OCI-LY1 (cell line): ENCODE measurements at regions not wholly inside any gene's neighbourhood (a gene's known extent, or its start where the extent isn't known, plus 50 kb on each side); places are given as distances from the start of the nearest gene placed in this dataset.

Experiments used
- H2AFZ ChIP-seq: fragments of 200-600 bp; sonication (generic), shearing (Covaris generic); 2 replicates; pipeline ENCODE4 v1.6.0; 2014; ENCODE audit warnings: antibody characterized with exemption, mild to moderate bottlenecking, low read length
- H3F3A ChIP-seq: fragments of 200-600 bp; sonication (generic), shearing (Covaris generic); 2 replicates; pipeline ENCODE4 v1.6.0; 2014; ENCODE audit warnings: mild to moderate bottlenecking, antibody characterized with exemption, low read length, moderate library complexity; ENCODE audit not compliant: insufficient read depth
- H3K27ac ChIP-seq: fragments of 200-600 bp; sonication (generic); 2 replicates; pipeline ENCODE4 v1.5.1; 2014; ENCODE audit warnings: low read length, mixed run types, mild to moderate bottlenecking, low read depth; ENCODE audit not compliant: poor library complexity, severe bottlenecking
- H3K27me3 ChIP-seq: fragments of 200-600 bp; sonication (generic); 2 replicates; pipeline ENCODE4 v1.6.0; 2014; ENCODE audit warnings: antibody characterized with exemption, mild to moderate bottlenecking, low read length, moderate library complexity; ENCODE audit not compliant: insufficient read depth
- H3K36me3 ChIP-seq: fragments of 200-600 bp; sonication (generic); 2 replicates; pipeline ENCODE4 v1.6.1; 2014; ENCODE audit warnings: mild to moderate bottlenecking, antibody characterized with exemption, low read length, moderate library complexity, mixed read lengths; ENCODE audit not compliant: insufficient read depth
- H3K4me1 ChIP-seq: fragments of 200-600 bp; sonication (generic); 2 replicates; pipeline ENCODE4 v1.5.1; 2014; ENCODE audit warnings: mild to moderate bottlenecking, low read length, moderate library complexity; ENCODE audit not compliant: insufficient read depth, severe bottlenecking
- H3K4me2 ChIP-seq: fragments of 200-600 bp; sonication (generic), shearing (Covaris generic); 2 replicates; pipeline ENCODE4 v1.6.1; 2014; ENCODE audit warnings: low read length
- H3K4me3 ChIP-seq: fragments of 200-600 bp; sonication (generic); 2 replicates; pipeline ENCODE4 v1.5.1; 2014; ENCODE audit warnings: low read length, low read depth, mild to moderate bottlenecking, mixed read lengths; ENCODE audit not compliant: poor library complexity, severe bottlenecking
- H3K79me2 ChIP-seq: fragments of 200-600 bp; shearing (Covaris generic); 2 replicates; pipeline ENCODE4 v1.6.1; 2016; ENCODE audit warnings: mixed run types, low read length, mixed read lengths; ENCODE audit not compliant: insufficient read depth
- H3K9ac ChIP-seq: fragments of 200-600 bp; sonication (generic), shearing (Covaris generic); 2 replicates; pipeline ENCODE4 v1.6.1; 2014; ENCODE audit warnings: mild to moderate bottlenecking, low read length, mixed read lengths
- H3K9me2 ChIP-seq: fragments of 200-600 bp; sonication (generic), shearing (Covaris generic); 2 replicates; pipeline ENCODE4 v1.6.1; 2014; ENCODE audit warnings: low read depth, mild to moderate bottlenecking, low read length, mixed read lengths
- H3K9me3 ChIP-seq: fragments of 200-600 bp; shearing (Covaris generic); 2 replicates; pipeline ENCODE4 v1.6.1; 2014; ENCODE audit warnings: low read length, mixed read lengths
- H4K20me1 ChIP-seq: fragments of 200-600 bp; sonication (generic), shearing (Covaris generic); 2 replicates; pipeline ENCODE4 v1.6.0; 2016; ENCODE audit warnings: mild to moderate bottlenecking, low read length; ENCODE audit not compliant: insufficient read depth
- CTCF ChIP-seq: fragments of 200-600 bp; sonication (generic), shearing (Covaris generic); IDR thresholded peaks from 2 replicates; pipeline ENCODE4 v1.5.1; 2017; ENCODE audit warnings: mild to moderate bottlenecking, antibody characterized with exemption, low read length, moderate library complexity, mixed read lengths
- EZH2 ChIP-seq: fragments of 200-600 bp; sonication (generic), shearing (Covaris generic); IDR thresholded peaks from 2 replicates; pipeline ENCODE4 v1.8.0; 2017; ENCODE audit warnings: borderline replicate concordance, mixed run types, mild to moderate bottlenecking, antibody characterized with exemption, low read length, moderate library complexity, mixed read lengths

GRCh38 chr4:23516716-23517115 lies 373.1 kb downstream of the PPARGC1A start:
- H3K79me2 ChIP-seq = no peaks in the 10 kb centered on the region
- H3K9ac ChIP-seq = no peak overlapping the region
- H4K20me1 ChIP-seq = no peaks in the 10 kb centered on the region
- H3K4me1 ChIP-seq = no peaks in the 10 kb centered on the region
- no peaks in the 10 kb centered on the region for H3K27me3 ChIP-seq
- H3K4me2 ChIP-seq = no peak overlapping the region
- no peaks in the 10 kb centered on the region for H3K36me3 ChIP-seq
- no peaks in the 10 kb centered on the region for H3K9me3 ChIP-seq
- H2AFZ ChIP-seq = no peak overlapping the region
- H3K27ac ChIP-seq = no peak overlapping the region
- H3K9me2 ChIP-seq = no peaks in the 10 kb centered on the region
- TF ChIP-seq EZH2 = no peak
- no peak for TF ChIP-seq CTCF
- H3K4me3 ChIP-seq = no peak overlapping the region
- no peaks in the 10 kb centered on the region for H3F3A ChIP-seq

GRCh38 chr4:23504083-23504482 lies 385.8 kb downstream of the PPARGC1A start:
- no peaks in the 10 kb centered on the region for H3K9me2 ChIP-seq
- TF ChIP-seq CTCF = no peak
- TF ChIP-seq EZH2 = no peak
- no peak overlapping the region for H2AFZ ChIP-seq
- no peaks in the 10 kb centered on the region for H4K20me1 ChIP-seq
- H3K27me3 ChIP-seq = no peaks in the 10 kb centered on the region
- no peak overlapping the region for H3K4me2 ChIP-seq
- H3K79me2 ChIP-seq = no peaks in the 10 kb centered on the region
- H3K4me3 ChIP-seq = no peak overlapping the region
- H3F3A ChIP-seq = no peaks in the 10 kb centered on the region
- H3K9me3 ChIP-seq = no peaks in the 10 kb centered on the region
- no peak overlapping the region for H3K9ac ChIP-seq
- no peaks in the 10 kb centered on the region for H3K36me3 ChIP-seq
- no peaks in the 10 kb centered on the region for H3K4me1 ChIP-seq
- H3K27ac ChIP-seq = no peak overlapping the region

- no peaks in the 10 kb centered on the region for H3K4me1 ChIP-seq
- H2AFZ ChIP-seq = no peak overlapping the region
- no peaks in the 10 kb centered on the region for H3K79me2 ChIP-seq
- H3K27me3 ChIP-seq = no peaks in the 10 kb centered on the region
- no peak overlapping the region for H3K4me3 ChIP-seq
- TF ChIP-seq EZH2 = no peak
- TF ChIP-seq CTCF = no peak
- H3K27ac ChIP-seq = no peak overlapping the region
- H4K20me1 ChIP-seq = no peaks in the 10 kb centered on the region
- no peaks in the 10 kb centered on the region for H3F3A ChIP-seq
- no peaks in the 10 kb centered on the region for H3K36me3 ChIP-seq
- H3K9me2 ChIP-seq = no peaks in the 10 kb centered on the region
- no peak overlapping the region for H3K4me2 ChIP-seq
- H3K9me3 ChIP-seq = no peaks in the 10 kb centered on the region
- H3K9ac ChIP-seq = no peak overlapping the region
Observed at GRCh38 chr4:23500894-23501449, 388.9 kb downstream of the PPARGC1A start.
